Left ventricle myocardium inferior (tissue), 1 donor: ENCODE measurements at regions not wholly inside any gene's neighbourhood (a gene's known extent, or its start where the extent isn't known, plus 50 kb on each side); places are given as distances from the start of the nearest gene placed in this dataset.
A peak's percentile ranks its signal among the peaks of the same experiment; 100 is the strongest.

ENCODE experiments used
- DNase-seq: peaks from one replicate; pipeline ENCODE4 v3.0.0-alpha.2; 2020
- H3K27ac ChIP-seq: fragments of 200-600 bp; replicated peaks from 2 replicates; pipeline ENCODE4 v1.8.0; 2021
- H3K27me3 ChIP-seq: fragments of 200-600 bp; 2 replicates; pipeline ENCODE4 v1.8.0; 2021; ENCODE audit warnings: low read depth
- H3K36me3 ChIP-seq: fragments of 200-600 bp; 2 replicates; pipeline ENCODE4 v1.8.0; 2021
- H3K4me1 ChIP-seq: fragments of 200-600 bp; 2 replicates; pipeline ENCODE4 v1.8.0; 2021
- H3K4me3 ChIP-seq: fragments of 200-600 bp; 2 replicates; pipeline ENCODE4 v1.8.0; 2021; ENCODE audit warnings: mild to moderate bottlenecking, moderate library complexity
- H3K9me3 ChIP-seq: fragments of 200-600 bp; replicated peaks from 2 replicates; pipeline ENCODE4 v1.8.0; 2021
- intact Hi-C: fragments of 100-400 bp; cut with micrococcal nuclease; formaldehyde crosslinking; loops from one replicate; pipeline ENCODE4 v1.11.0; 2022
- TF ChIP-seq, protein P1 (sequence below): fragments of 200-600 bp; IDR thresholded peaks from 2 replicates; pipeline ENCODE4 v1.8.0; 2021; ENCODE audit warnings: antibody characterized with exemption, mild to moderate bottlenecking, borderline replicate concordance
- donor health status: DM: no; HTN: yes; CAD: no; lungs with severe emphysema.

DNA sequence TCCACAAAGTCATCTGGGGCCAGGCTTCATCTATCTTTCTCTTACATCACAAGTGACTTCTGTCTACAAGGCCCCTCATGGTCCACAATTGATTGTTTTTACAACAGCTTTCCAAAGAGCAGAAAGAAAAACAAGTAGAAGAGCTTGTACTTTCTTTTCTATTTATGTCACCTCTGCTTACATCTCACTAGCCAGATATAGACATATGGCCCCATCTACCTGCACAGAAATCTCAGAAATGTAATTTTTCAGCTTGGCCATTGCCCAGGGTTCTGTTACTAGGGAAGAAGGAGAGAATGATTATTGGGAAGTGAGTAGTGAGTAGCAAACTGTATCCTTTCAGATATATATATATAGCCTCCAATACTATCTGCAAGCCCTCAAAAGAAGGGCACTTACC lies 210.5 kb upstream of the PLEKHG7 start:
- no peak overlapping the region for H3K4me3 ChIP-seq
- intact Hi-C loops = no loop called here
- TF ChIP-seq, protein P1, sequence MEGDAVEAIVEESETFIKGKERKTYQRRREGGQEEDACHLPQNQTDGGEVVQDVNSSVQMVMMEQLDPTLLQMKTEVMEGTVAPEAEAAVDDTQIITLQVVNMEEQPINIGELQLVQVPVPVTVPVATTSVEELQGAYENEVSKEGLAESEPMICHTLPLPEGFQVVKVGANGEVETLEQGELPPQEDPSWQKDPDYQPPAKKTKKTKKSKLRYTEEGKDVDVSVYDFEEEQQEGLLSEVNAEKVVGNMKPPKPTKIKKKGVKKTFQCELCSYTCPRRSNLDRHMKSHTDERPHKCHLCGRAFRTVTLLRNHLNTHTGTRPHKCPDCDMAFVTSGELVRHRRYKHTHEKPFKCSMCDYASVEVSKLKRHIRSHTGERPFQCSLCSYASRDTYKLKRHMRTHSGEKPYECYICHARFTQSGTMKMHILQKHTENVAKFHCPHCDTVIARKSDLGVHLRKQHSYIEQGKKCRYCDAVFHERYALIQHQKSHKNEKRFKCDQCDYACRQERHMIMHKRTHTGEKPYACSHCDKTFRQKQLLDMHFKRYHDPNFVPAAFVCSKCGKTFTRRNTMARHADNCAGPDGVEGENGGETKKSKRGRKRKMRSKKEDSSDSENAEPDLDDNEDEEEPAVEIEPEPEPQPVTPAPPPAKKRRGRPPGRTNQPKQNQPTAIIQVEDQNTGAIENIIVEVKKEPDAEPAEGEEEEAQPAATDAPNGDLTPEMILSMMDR = no peak
- H3K36me3 ChIP-seq = no peaks in the 10 kb centered on the region
- H3K9me3 ChIP-seq = peaks cover 5% of the 10 kb centered on the region
- H3K4me1 ChIP-seq = peaks cover 14% of the 10 kb centered on the region
- H3K27me3 ChIP-seq = no peaks in the 10 kb centered on the region
- DNase-seq = no peak
- H3K27ac ChIP-seq = no peak overlapping the region

DNA sequence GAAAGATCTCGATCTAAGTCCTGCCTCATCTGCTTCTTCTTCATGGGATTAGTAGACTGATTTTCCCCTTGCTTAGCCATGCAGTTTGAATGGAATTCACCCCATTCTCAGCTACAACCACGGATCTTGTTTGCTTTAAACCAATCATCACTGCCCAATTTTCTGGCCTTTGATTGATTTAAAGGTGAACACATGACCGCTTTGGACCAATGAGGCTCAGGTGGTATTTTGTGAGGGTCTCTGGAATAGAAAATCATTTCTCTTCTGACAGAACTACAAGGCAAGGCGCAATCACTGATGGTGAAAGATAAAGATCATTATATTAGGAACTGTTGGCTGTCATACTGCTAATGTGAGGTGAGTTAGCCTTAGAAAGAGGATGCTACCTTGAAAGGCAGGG lies 213.0 kb upstream of the PLEKHG7 start:
- Histone ChIP-seq H3K27ac (no peak overlapping the region), H3K36me3 (no peaks in the 10 kb centered on the region), H3K9me3 (peaks cover 5% of the 10 kb centered on the region), H3K4me1 (peaks cover 21% of the 10 kb centered on the region), H3K27me3 (no peaks in the 10 kb centered on the region), H3K4me3 (no peak overlapping the region)
- intact Hi-C loops = no loop called here
- TF ChIP-seq, protein P1 = no peak
- DNase-seq = no peak

DNA sequence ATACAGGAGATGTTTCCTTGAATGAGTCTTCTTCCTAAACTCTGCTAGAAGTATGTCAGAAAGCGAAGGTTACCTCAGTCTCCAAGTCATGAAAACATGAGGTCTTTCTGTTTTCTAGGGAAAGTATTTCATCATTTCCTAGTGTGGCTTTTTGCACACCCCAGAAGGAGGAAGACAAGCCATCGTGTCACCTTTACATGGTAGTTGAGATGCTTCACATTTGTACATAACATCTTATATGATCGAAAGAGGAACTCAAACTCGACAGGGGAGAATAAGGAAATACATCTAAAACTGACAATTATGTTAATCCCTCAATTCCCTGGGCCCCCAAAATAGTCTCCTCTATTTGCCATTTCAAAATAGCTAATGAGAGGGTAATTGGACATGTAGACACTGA lies 214.1 kb upstream of the PLEKHG7 start:
- TF ChIP-seq, protein P1 = no peak
- Histone ChIP-seq H3K36me3 (no peaks in the 10 kb centered on the region), H3K27ac (no peak overlapping the region), H3K4me1 (peaks cover 15% of the 10 kb centered on the region), H3K9me3 (peaks cover 5% of the 10 kb centered on the region), H3K27me3 (no peaks in the 10 kb centered on the region), H3K4me3 (no peak overlapping the region)
- DNase-seq = no peak
- intact Hi-C loops = no loop called here

DNA sequence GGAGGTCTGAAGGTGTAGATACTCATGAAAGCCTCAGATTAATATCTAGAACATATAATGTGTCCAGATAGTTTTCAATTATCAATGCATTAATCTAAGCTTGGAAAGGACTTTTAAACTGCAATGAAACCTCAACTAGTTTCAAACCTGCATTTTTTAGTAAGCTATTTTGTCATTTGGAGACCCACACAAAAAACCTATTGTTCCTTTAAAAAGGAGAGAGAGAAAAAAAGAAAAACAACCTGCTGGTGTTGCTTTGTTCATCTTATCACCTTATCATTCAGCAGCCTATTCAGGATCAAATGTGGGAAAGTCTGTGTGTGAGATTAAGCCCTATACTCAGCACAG lies 215.7 kb upstream of the PLEKHG7 start:
- Histone ChIP-seq H3K36me3 (no peaks in the 10 kb centered on the region), H3K4me1 (peaks cover 15% of the 10 kb centered on the region), H3K27me3 (no peaks in the 10 kb centered on the region), H3K4me3 (no peak overlapping the region), H3K27ac (no peak overlapping the region), H3K9me3 (peaks cover 5% of the 10 kb centered on the region)
- no peak for DNase-seq
- intact Hi-C loops = no loop called here
- TF ChIP-seq, protein P1 = no peak

DNA sequence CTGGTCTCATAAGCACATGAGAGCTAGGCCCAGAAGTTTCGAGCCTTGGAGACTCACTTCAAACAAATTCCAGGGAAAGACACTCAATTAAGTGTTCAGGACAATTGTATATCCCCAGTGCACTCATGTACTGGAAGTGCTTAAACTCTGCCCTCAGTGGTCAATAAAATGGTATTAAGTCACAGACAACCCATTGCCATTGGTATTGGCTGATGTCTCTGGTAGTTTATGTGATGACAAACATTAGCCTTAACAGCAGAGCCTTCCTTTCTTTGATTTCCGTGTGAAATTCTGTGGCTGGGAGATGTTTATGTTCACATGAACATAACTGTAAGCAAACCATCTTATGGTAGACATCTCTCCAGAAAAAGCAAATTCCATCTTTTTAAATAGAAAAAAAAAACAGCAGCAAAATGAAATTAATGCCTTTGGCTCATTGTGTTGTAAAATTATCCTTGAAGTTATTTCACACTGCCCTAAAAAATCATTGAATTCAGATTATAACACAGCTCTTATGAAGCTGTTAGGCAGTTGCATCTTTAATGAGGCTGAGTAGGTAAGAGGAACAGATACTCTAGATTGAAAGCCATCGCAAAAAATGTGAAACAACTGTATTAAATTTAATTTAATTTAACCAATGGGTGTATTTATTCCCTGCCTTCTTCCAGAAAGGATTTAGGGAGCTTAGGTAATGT lies 216.2 kb upstream of the PLEKHG7 start:
- H3K36me3 ChIP-seq = no peaks in the 10 kb centered on the region
- no peak for DNase-seq
- H3K4me1 ChIP-seq = peaks cover 15% of the 10 kb centered on the region
- H3K9me3 ChIP-seq = no peaks in the 10 kb centered on the region
- intact Hi-C loops = no loop called here
- no peaks in the 10 kb centered on the region for H3K27me3 ChIP-seq
- peak overlapping the region; percentile 82 for H3K27ac ChIP-seq
- no peak overlapping the region for H3K4me3 ChIP-seq
- TF ChIP-seq, protein P1 = no peak
